ENCODE measurements at regions not wholly inside any gene's neighbourhood (a gene's known extent, or its start where the extent isn't known, plus 50 kb on each side); places are given as distances from the start of the nearest gene placed in this dataset.
A peak's percentile ranks its signal among the peaks of the same experiment; 100 is the strongest.

DNA sequence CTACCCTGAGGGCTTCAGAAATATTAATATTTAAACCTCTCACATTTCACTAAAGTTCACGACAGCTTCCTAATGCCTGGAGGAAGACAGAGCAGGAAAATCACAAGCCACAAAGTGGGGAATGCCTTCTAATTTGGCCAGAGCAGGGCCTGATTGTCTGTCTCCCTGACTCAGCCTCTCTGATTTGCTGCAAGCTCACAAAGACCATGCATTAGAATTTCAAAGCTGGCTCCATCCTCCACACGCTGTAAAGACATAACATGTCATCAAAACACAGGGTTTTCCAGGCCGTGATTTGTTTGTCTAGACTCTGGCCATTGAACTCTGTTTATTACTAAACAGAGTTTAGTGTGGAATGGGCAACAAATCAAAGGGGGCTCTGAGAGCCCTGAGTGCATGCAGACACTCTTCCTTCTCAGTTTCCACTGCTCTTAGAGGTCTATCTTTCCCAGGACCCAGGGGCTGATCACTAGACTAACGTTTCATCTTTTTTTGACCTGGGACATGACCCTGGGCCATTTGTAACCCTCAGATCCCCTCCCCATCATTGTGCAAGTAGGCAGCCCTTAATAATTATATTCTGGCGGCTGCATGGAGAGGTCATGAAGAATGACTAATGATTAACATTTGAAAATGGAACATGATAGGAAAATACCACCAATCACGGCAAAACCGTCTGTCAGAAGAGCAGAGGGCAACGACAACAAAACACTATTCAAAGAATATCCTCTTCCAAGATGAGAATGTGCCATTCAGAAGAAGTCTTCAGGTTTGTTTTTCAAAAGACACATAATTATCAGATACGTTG, 140.2 kb downstream of the ENC1 start:
- no peak for DNase-seq

DNA sequence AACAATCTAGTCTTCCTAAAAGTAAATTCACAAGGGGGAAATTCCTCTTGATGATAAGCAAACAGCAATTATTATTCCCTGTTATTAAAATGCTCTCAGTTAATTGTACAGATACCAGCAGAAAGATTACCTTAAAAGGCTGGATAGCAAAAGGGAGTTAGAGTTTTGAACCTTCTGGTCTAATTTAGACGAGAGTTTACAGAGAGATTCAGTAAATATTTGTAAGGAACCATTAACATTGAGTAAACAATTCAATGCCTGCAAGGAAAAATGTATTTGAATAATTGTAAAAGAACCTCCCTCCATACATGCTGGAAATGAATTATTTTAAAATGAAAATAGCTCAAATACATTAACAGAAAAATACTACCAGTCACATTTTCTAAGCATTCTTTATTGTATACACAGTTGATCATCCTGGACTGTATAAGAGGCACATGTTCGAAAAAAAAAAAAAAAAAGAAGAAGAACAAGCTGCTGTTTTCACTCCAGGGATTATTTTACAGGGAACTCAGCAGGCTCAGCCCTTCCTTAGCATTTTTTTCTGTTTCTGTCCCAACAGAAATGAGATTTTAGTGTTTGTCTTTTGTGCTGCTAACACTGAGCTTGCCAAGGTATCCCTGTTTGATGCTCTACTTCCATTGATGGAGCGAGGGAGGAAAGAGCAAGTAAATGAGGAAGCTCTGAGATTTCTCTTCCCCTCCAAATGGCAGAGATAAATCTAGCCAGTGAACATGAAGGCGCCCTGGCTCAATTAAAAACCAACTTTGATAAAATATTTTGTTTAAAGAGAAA, 141.1 kb downstream of the ENC1 start:
- no peak for DNase-seq

DNA sequence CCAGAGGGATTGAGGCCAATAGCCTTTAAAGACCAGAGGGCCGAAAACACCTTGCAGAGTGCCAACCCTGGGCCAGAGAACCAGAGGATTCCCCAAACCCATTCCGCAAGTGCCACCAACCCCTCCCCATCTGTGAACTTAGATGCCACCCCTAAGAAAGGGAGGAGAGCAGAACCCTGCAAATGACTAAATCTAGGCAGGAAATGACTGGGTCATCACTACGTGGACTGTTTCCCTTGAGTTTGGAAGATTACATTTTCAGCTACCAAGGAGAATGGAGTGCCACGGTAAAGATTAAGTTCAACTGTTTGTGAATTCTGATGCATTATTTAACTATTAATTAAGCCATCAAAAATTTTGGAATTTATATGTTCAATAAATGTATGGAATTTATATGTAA, 142.8 kb downstream of the ENC1 start:
- no peak for DNase-seq

DNA sequence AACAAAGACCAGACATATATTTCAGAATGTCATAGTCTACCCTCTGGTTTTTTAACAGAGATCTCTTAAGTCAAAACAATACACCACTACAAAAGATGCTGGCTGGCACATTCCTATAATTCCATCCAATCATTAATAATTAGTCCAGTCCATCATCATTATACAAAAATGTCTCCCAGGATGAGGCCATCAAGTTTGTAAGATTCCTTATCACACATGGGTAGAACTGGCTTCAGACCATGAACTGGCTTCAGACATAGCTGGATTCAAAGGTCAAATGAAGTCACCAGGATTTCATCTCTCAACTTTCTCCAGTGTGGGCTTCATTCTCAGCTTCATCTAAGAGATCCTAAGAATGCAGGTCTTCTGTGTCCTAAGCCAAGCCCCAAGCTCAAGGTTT, 147.1 kb downstream of the ENC1 start:
- DNase-seq = no peak

DNA sequence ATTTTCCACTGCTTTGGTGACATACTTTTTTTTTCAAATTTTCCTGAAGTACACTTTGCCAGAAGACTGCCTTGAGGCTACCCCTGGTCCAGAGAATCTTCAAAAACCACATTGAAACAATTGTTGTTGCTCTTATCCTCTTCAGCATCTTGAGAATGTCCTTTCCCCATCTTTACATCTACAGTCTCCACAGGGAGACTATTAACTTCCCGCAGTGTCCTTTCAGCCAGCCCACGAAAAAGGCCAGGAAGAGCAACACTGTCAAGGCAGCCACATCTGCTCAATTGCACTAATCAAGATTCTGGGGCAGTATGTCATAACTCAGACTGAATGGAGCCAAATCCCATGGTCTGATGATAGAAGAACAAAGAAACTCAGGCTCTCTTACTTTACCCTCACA, 148.3 kb downstream of the ENC1 start:
- DNase-seq = no peak

DNA sequence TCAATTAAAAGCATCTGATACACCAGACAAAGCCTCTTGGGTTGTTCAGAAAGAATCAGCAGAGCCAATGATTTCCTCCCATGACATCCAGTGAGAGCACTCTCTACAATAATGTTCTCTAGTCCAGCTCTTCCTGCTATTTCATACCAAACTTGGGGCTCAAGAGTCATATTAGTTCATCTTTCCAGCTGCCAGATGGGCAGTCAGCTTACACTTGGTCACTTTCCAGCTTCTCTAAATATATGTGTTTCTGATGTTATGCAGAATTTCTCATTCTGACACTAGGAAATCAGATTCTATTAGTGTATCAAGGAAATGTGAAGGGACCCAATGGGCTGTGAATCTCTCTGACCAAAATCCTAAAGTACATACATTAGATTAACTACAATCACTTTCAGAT, 148.9 kb downstream of the ENC1 start:
- DNase-seq = no peak

DNA sequence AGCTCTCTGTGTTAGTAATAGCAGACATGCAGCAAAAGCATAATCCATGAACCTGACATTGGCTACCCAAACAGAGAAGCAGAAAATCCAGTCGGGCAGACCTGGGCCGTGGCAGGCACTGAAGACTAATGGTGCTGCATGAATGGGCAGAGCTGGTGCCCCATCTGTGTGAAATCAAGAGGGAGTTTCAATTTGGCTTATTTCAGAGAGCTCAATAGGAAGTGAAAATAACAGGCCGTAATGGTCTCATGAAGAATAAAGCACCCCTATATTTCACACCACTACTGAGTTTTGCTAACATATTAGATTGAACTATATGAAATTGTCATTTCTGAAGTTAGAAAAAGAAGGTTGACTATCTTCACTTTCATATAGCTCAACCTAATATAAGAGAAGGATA, 149.7 kb downstream of the ENC1 start:
- peak in 1 of 51 donors; percentile 1 for DNase-seq

DNA sequence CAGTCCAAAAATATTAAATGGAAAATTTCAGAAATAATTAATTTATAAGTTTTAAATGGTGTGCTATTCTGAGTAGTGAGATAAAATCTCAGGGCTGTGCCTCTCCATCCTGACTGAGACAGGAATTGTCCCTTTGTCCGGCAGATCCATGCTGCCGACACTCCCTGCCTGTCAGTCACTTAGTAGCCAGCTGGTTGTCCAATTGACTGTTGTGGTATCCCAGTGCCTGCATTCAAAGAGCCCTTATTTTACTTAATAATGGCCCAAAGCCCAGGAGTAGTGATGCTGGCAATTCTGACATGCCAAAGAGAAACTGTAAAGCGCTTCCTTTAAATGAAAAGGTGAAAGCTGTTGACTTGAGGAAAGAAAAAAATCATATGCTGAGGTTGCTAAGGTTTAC, 157.5 kb downstream of the ENC1 start:
- peak in 2 of 51 donors; percentile 2 to 7 for DNase-seq

DNA sequence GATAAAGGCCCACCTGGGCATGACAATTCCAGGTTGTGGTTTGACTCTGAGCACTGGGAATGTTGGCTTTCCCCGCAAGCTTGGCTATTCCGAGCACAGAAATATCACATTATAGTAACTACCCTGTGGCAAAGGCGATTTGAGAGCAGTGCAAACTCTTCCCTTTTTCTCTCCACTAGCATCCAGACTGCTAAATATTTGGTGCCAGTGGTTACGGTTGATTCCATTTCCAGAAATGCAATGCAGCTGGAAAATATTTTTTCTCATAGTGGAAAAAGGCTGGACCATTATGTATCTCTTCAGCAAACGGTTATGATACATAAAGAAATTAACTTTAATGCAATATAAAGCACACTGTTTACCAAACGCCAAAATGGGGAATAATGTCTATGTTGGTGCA, 158.0 kb downstream of the ENC1 start:
- no peak for DNase-seq

DNA sequence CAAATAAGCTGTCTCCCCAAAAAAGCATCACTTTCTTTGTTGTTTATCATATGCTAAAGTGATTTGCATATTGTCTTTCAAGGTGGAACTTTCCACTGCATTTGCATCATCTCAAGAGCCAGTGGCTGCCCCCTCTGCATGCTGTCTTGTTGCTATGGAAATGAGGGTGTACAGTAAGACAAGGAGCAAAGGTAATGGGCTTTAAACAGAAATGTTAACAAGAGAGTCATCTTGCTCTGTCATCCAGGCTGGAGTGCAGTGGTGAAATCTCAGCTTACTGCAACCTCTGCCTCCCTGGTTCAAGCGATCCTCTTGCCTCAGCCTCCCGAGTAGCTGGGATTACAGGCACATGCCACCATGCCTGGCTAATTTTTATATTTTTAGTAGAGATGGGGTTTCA, 159.2 kb downstream of the ENC1 start:
- DNase-seq = peak in 1 of 51 donors; percentile 1

DNA sequence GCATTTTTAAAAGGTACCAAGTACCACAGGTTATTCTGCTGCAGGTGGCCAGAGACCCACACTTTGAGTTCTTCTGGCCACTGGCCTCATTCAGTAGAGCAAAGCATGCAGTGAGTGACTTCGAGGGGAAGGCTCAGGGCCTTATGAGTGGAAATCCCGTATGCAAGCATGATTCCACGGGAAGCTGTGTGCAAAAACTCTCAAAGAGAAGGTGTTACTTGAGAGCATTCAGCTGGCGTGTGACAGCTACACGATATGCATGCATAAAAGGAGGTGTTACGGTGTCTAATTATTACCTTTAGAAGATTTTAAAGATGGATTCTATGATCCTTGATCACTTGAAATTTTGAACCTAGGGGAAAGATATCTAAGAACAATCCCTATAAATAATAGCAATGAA, 160.3 kb downstream of the ENC1 start:
- DNase-seq = no peak

DNA sequence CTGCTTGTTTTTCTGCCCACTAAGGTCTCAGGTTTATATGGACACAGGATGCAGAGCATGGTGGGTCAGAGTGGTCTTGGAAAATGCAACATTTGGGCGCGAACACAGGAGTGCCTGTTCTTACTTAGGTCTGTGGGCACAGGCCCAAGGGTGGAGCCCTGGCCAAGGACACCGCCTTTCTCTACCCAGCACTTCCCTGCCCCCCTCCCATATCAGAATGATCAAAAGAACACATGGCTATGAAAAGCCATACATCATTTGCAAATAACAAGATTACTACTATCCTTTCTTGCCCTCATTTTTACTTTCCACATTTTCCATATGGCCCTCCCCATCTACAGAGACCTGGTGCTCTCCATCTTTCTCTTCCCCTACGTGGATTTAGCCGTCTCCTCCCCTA, 162.2 kb downstream of the ENC1 start:
- no peak for DNase-seq

DNA sequence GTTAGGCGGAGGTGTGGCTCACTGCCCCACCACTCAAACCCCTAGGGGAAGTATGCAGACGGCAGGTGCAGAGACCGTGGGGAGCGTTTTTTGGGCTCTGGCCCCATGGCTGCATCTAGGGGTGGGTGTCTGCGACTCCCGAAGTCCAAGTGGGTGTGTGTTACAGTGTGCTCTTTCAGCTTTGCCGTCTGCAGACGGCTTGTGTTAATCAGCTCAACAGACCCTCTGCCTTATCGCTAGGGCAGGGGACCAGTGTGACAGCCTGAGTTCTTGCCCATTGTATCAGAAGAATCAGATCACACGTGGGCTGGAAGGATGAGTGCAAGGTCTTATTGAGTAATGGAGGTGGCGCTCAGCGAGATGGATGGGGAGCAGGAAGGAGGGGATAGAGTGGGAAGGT, 162.8 kb downstream of the ENC1 start:
- DNase-seq = no peak

DNA sequence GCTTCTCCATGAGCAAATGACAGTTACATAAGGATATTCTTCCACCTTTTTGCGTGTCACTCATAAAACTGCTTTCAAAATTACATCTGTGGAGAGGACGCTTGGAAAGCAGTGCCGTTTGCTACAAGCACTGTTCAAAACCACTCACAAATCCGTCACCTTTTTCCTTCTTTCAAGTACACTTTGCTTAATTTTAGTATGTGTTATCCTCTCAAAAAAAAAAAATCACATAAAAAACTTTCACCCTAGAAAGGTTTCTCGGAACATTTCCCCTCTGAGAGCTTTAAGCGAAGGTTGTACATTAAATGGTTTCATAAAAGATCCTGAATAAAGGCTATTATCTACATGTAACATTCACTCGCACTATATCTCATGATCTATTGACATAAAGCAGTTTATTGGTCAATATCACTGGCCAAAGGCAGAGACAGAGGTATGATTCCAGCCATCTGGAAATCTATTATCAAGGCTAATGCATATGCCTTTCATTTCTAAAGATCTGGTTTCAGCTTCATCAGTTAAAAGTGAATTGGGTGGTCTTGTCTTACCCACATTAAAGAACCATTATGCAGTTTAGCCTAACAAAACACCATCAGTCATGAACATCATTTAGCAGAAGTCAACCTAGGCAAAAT, 163.6 kb downstream of the ENC1 start:
- DNase-seq = no peak

DNA sequence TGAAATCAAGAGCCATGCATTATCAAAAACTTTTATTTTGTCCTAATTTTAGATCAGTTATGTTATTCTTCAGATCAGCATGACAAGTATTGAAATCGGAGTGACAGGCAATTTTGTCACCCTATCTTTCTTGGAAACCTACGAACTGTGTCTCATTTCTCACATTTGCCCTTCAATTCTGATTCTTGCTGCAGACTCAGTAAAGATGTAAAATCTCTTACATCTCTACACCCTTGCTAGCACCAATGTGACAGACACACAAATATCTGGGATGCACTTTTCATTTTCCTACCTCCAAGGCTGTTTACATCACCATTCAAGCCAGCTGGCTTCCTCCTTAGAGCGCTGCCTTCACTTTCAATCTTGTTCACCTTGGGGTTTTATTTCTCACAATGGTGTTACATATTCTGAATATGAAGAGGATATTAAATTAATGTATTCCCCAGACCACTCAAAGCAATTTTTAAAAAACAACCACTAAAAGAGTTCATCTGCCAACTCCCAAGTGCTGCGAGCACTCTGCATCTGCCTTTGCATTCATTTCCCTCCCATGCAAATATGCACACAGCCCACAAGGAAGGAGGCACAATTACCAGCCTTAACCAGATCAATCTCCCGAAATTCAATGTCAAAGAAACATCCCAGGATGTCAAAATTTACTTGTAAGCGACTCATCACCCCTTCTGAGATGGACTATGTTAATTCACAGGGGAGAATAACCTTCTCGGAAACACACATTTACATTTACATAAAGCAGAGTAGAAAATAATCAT, 164.3 kb downstream of the ENC1 start:
- no peak for DNase-seq

DNA sequence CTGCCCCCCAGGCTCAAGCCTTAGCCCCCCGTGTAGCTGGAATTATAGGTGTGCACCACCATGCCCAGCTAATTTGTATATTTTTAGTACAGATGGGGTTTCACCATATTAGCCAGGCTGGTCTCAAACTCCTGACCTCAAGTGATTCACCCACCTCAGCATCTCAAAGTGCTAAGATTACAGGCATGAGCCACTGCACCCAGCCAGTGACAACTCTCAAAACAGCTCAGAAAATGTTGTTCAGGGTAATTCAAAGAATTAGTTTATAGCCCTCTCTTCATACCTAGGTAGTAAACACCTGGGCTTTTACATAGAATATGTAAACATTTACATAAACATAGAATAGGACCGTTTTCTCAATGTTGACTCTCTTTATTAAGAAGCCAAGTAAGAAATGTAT, 168.7 kb downstream of the ENC1 start:
- DNase-seq = no peak

DNA sequence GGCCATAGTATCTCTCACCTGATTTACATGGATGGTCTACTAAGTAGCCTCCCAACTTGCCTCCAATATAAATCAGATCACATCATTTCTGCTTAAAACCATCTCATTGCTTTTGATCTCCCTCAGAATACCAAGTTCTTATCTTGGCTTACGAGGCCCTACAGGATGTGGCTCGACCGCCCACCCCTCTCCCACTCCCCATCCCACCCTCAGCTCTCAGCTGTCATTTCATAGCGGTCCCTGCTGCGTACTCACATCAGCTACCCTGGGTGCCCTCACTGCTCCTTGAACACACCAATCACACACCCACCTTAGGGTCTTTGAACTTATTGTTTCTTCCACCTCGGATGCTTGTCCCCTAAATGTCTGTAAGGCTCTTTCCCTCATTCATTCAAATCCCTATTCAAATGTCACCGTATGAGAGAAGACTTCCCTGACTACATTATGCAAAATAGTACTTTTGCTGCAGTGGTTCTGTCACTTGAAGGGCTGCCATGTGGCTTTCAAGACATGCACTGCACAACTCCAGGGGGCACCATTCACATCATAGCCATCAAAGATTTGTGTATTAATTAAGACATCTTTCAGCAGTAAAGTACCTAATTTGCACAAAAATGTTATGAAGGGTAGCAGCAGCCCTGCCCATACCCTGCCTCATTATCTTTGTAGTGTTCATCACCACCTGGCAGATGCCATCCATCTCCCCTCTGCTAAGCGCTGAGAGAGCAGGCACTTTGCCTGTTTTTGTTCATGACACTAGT, 171.1 kb downstream of the ENC1 start:
- DNase-seq = no peak

DNA sequence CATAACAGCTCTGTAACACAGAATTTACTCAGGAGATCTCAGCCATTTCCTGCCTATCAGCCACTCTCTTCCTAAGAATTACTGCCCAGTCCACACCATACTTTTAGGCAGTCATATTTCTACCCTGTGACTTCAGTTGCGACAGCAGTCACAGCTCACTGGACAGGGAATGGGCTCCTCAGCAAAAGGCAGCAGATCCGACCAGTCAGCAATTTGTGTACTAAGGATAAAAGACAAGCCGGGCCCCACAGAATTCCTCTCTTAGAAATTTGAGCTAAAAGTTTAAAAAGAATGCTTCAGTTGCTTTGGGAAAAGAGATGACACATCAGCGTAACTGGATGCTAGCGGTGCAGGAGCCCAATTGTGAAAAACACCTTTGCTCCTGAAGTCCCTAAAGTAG, 172.1 kb downstream of the ENC1 start:
- DNase-seq = no peak

DNA sequence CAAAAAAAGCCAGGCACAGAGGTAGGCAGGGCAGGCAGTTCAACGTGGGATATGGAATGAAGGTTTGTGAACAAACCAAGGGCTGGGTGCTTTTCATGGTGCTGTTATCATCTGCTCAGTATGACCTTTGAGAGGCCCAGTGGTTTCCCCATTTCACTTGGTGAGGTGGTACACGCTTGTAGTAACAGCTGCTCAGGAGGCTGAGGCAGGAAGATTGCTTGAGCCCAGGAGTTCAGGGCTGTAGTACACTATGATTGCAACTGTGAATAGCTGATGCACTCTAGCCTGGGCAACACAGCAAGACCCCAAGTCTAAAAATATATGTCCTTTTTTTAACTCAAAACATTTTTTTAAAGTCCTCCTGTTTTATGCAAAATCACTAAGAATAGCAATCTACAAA, 174.8 kb downstream of the ENC1 start:
- no peak for DNase-seq

DNA sequence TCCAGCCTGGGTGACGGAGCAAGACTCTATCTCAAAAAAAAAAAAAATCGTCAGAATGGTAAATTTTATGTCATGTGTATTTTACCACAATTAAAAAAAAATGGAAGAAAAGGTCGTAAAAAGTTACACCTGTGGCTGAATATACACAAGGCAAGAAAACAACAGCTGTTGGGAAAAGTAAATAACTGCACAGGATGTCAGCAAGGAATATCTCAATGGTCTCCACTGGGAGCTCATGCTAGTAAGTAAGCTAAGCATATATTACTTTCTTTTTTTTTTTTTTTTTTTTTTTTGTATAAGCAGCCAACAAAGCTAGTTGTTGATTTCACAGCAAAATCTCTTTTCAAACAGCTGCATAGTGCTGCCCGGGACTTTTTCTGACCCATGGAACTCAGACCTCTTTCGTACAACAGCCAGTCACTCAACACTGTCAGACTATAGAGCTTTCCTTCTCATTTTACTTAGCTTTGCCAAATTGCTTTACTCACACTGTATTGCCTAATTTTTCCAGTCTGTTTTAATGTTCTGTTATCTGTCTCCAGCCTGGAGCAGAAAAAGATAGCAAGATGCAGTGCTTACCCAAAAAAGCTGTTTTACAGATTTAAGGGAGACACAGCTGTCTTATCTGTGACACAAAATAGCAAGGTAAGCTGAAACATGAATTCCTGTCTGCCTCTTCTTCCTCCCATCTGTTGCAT, 175.9 kb downstream of the ENC1 start:
- DNase-seq = no peak

Measured in hypothalamus (tissue), 51 donors.